GM19023 (cell line): ENCODE measurements at regions not wholly inside any gene's neighbourhood (a gene's known extent, or its start where the extent isn't known, plus 50 kb on each side); places are given as distances from the start of the nearest gene placed in this dataset.
"Not testable (repeated sequence)": the region's sequence is repeated elsewhere in the genome, so short reads cannot be mapped to it uniquely, and the experiment has no call there.

Source experiments
- ATAC-seq: cut with Tn5 transposase; IDR thresholded peaks from one replicate; pipeline ENCODE4 v1.9.1; 2021; ENCODE audit warnings: mild to moderate bottlenecking, moderate library complexity; ENCODE audit not compliant: unreplicated experiment

DNA sequence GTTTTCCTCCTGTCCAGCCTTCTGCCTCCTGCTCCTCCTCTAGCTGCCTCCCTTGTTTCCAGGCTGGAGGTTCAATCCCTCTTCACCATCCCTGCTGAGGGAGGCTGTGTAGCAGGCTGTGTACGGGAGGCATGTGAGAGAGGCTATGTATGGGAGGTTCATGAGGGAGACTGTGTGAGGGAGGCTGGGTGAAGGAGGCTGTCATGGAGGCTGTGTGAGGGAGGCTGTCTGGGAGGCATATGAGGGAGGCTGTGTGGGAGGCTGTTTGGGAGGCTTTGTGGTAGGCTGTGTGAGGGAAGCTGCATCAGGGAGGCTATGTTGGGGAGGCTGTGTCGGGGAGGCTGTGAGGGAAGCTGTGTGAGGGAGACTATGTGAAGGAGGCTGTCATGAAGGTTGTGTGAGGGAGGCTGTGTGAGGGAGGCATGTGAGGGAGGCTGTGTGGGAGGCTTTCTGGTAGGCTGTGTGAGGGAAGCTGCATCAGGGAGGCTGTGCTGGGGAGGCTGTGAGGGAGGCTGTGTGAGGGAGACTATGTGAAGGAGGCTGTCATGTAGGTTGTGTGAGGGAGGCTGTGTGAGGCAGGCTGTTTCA, 123.7 kb upstream of the RNF32 start:
- no peak for ATAC-seq

DNA sequence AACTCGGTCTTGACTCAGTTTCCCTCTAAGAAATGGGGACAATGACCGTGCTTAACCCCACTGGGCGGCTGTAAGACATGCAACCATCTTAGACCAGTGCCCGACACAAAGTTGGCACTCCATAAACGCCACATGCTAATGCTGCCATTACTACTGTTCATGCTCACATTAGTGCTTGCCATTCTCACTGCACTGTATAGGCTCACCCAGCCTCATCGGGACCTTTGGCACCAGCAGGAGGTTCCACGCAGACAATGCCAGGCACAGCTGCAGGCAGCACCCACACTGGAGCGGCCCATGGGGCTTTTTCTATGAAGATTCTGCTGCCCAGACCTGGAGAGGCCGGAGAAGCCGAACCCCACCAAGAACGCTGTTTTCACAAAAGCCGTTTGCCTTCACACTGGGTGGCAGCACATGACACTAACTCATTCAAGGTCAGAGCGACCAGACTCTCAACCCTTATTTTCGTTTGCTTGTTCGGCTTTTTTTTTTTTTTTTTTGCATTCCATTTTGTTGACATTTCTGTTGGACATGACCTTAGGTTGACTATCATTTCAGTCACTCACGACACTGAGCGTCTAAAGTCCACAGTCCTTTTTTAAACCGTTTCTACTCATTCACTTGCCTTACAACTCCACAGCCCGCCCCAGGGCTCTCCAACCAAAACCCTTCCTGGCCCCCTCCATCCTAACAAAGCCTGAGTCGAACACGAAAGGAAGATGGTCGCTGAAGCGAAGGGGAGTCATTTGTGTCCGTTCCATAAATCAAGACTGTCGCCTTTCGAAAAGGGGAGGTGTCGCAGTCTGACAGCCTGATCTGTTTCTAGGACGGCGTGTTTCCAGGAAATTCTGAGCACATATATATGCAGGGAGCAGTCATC, 124.4 kb upstream of the RNF32 start:
- no peak for ATAC-seq

DNA sequence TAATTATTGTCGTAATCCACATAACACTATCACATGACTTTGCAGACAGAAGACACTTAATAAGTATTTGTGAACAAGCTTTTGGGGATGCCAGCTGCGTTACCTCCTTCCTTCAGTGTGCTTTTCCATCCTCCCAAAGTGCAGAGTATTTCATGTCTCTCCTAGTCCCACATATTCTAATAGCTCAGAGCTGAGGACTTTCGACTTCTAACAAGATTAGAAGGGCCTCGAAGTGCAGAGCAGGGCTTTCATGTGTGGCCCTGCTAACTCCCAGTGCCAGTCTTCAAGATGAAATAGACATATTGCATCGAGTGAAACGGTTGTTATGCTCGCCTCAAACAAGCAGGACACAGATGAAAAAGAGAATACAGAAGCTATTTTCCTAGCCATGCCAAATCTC, 125.7 kb upstream of the RNF32 start:
- no peak for ATAC-seq

DNA sequence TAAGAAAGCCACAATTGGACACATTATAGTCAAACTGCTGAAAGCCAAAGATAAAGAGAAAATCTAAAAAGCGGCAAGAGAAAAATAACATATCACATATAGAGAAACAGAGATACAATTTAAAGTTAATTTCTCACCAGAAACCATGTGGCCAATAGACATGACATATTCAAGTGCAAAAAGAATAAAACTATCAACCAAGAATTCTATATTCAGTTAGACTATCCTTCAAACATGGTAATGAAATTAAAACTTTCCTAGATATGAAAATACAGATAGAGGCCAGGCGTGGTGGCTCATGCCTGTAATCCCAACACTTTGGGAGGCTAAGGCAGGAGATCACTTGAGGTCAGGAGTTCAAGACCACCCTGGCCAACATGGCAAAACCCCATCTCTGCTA, 129.1 kb upstream of the RNF32 start:
- ATAC-seq, result no peak

DNA sequence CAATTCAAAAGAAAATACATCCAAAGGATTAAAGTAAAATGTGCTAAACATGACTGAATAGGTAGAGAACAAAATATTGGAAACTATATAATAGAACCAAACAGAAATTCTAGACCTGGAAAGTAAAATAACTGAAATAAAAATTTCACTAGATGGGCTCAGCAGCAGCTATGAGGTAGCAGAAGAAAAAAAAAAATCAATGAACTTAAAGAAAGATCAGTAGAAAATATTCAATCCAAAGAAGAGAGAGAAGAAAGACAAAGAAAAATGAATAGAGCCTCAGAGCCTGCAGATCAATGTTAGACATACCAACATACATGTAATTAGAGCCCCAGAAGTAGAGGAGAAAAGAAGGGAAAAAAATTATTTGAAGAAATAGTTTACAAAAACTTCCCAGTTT, 129.6 kb upstream of the RNF32 start:
- no peak for ATAC-seq

DNA sequence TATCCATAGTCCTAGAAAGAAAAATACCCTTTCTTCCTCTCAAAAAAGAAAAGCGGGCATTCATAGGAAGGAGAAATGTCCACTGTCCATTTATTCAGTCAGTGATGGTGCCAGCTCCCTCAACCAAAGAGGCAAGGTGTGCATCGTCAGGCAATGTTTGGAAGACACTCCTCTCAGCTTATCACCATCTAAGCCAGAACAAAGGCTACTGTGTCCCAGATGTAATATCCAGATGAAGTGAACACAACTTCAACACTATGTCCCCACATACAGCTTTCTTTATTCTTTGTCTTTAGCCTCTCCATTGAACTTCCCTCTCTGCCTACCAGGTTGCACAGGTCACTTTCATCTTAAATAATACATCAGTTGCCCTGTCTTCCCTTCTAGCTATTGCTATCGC, 131.4 kb upstream of the RNF32 start:
- ATAC-seq, result no peak

DNA sequence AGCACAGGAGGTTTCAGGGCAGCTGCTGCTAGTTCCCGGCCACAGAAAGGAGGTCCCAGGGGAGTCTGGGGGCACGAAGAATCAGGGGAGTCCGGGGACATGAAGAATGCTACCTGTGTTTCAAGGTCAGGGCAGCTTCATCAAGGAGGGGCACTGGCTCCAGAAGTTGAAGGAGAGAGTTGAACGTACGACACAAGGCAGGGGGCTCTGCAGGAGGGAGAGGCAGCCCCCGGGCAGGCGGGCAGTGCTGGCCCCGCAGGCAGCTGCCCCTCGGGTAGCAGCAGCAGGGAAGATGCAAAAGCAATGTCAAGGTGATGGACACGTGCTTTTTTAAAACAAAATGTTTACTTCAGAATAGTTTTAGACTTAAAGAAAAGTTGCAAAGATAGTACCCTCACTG, 134.7 kb upstream of the RNF32 start:
- ATAC-seq, result no peak

DNA sequence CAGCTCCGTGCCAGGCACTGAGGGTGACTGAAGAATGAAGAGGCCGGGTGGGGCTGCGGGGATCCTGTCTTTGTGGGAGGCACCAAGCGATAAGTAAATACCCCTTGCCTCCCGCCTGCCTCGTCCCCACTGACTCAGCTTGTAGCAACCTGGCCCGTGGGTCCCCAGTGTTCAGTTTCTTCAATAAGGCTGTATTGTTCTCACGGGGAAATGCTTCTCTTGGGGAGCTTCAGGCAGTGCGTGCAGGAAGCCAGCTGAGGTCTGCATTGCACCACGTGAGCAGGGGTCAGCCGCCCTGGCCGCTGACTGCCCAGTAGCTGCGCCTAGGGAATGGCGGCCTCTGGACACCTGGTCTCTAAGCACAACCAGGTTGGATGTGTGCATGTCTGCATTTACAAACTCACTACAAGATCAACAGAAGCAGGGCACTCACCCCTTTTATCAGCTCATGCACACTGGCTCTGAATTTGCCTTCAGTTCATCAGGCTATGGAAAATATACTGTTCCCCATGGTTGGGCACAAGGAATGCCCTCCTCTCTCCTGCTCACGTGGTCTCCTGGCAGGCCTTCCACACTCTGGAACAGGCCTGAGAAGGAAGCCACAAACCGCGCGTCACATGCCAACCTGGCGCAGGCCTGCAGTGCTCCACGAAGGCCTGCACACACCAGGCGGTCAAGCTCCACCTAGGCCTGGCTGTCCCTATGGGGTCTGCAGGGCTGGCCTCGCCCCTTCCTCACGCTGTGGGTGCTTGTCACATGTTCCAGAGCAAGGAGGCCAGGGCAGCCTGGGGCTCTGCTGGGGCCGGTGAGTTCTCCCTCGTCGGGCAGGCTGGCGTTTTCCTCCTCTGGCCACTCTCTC, 135.7 kb upstream of the RNF32 start:
- ATAC-seq, result no peak

DNA sequence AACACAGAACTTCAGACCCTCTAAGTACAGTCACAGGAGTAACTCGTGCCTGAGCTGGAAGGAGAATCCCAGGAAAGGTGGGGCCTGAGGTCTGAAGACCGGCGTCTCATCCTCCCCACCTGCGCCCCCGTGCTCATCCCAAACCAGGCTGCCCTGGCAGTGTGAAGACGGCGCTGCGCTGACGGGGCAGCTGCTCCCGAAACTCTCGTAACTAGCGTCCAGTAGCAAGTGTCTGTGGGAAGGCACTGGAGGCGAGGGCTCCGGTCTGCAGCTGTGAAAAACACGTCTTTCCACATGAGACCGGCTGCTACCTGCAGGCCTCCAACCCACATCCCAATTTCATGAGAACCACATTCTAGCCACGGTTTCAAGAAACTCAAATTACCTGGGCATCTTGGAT, 136.6 kb upstream of the RNF32 start:
- no peak for ATAC-seq

DNA sequence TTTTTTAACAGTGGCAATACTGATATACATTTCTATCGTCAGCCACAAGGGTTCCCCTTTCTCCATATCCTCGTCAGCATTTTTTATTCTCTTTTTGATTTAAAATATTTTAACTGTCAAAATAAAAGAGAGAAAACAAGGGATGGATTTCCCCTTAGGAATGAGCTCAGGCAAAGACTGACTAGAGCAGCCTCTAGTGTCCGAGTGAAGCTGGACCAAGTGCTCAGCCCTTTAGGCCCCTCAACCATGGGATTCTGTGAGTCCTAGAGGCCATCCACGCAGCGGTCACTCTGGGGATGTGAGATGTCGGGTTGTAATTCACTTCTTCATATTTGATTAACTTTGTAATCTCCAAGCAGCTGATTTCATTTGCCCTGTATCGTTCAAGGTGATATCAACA, 137.4 kb upstream of the RNF32 start:
- ATAC-seq, result no peak

DNA sequence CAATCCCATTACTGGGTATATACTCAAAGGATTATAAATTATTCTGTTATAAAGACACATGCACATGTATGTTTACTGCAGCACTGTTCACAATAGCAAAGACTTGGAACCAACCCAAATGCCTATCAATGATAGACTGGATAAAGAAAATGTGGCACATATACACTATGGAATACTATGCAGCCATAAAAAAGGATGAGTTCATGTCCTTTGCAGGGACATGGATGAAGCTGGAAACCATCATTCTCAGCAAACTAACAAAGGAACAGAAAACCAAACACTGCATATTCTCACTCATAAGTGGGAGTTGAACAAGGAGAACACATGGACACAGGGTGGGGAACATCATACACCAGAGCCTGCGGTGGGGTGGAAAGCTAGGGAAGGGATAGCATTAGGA, 138.8 kb upstream of the RNF32 start:
- ATAC-seq, result not testable (repeated sequence)

DNA sequence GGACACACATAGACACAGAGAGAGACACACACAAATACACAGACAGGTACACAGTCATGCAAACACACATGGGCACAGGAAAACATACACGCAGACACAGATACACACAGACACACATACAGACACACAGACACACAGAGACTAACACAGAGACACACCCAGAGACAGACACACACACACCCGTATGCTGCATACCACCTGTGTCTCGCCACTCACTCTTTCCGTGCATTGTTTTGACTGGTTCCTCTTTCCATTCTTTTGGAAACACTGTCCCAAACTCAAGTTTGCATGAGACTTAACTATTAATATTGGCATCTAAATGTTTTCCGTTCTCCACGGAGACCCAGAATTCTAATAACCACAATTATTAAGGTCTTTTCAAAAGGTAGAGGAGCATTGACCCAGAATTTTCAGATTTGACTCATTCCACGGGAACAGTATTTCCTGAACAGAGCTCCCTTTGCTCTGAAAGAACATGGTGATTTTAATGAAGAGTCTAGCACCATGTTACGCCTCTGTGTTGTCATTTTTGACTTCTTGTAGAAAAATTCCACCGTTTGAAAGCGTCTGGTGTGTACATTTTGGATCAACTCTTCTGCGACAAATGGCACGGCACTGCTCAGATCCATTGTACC, 141.2 kb upstream of the RNF32 start:
- no peak for ATAC-seq

DNA sequence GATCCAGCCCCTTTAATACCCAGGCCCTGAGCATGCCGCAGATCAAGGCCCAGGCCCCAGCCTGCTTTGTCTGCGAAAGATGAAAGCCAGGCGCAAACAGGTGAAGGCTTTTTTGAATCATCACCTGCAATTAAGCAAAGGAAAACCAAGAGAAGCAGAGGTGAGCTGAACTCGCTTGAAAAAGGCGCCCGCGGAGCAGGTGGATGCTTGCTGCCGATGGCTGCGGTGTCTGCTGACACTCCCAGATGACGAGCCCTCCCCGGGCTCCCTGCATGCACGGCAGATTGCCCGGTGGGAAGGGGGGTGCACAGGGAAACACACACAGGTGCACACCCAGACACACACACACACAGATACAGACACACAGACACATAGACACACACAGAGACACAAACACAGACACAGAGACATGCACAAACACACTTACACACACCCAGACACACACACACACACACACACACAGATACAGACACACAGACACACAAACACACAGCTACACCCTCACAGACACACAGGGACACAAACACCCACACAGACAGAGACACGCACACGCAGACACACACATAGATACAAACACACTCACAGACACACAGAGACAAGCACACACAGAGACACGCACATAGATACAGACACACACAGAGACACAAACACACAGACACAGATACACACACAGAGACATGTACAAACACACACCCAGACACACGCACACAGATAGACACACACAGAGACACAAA, 142.6 kb upstream of the RNF32 start:
- no peak for ATAC-seq

DNA sequence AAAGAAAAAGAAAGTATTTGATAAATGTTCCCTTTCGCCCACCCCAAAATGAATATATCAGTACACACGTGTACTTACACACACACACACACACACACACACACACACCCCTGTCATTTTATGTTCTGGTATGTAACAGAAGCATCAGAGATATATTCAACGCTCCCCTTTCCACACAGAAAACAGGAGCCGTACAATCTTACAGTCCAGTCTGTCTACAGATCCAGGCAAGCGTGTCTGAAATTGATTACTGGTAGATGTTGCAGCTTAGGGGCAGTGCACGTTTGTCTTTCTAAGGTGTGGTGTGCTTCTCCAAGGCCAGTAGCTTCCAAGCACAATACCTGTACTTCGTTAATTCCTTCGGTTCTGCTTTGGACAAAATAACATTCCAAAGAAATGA, 143.7 kb upstream of the RNF32 start:
- ATAC-seq, result no peak

DNA sequence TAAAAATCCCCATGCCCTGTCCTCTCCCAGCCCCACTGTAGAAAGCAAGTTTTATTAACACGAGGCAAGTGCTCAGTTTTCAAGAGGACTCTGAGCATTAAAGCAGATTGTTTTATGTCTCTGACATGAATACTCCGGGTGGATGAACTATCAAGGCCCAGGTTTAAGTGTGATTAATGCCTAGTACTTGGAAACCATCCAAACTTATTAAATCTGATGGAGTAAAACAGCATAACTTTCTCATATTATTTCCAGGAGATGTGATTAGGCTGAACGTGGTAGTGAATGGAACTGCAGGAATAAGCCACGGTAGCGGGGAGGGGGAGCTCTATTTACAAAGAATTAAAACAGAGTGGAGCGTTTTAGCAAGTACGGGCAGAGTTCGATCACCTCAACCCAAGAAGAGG, 144.2 kb upstream of the RNF32 start:
- ATAC-seq, result no peak

DNA sequence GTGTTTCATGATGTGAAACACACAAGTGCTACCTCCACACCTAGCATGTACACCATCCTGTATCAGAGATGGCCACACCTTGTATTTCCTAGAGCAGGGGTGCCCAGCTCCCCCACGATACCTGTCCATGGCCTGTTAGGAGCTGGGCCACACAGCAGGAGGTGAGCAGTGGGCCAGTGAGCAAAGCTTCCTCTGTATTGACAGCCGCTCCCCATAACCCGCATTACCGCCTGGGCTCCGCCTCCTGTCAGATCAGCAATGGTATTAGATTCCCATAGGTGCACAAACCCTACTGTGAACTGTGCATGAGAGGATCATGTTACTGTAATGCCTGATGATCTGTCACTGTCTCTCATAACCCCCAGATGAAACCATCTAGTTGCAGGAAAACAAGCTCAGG, 145.6 kb upstream of the RNF32 start:
- ATAC-seq, result no peak

DNA sequence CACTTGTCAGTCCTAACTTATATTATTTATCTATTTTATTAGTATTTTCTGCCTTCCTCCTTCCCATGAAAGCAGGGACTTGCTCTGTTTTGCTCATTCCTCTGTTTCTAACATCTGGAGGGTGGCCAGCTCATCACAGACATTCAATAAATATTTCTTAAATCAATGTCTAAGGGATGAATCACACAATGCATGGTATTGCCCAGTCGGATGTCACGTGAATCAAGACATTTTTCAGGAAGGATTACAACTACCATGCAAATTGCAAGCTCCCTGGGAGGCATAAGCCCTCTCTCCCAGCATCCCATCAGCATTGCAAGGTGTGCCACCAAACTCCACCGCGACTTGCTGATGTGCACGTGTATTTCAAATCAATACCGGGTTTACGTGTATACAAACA, 146.6 kb upstream of the RNF32 start:
- no peak for ATAC-seq

DNA sequence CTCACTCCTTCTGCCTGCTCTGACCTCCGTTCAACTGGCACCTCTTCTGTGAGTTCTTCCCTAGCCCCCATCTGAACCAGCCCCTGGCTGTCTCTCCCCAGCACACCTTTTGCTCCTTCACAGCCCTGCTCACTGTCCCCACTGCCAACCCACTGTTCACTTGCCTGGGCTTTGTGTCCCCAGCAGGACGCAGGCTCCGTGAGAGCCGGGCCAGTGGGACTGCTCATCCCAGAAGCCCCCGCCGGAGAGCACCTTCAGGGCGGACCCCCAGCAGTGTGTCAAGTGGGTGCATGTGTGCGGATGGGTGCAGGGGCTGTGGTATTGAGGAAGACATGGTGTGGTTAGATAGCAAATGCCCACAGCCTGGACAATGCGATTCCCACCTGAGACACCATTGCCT, 148.4 kb upstream of the RNF32 start:
- no peak for ATAC-seq

DNA sequence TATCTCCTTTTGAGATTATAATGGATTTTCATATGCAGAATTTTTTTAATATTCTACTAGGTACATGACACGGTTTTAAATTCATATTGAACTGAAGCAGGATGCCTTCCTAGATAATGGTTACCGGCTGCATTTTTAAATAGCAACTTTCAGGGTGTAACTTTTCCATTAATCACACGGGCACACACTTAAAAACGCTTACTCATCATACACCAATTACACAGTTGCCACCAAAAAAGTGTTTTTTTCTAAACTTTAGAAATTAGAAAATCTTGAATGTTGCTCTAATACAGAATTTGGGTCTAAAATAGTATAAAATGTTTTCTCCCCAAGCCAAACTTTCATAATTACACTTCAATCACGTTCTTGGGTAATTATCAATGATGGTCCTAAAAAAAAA, 149.1 kb upstream of the RNF32 start:
- no peak for ATAC-seq

DNA sequence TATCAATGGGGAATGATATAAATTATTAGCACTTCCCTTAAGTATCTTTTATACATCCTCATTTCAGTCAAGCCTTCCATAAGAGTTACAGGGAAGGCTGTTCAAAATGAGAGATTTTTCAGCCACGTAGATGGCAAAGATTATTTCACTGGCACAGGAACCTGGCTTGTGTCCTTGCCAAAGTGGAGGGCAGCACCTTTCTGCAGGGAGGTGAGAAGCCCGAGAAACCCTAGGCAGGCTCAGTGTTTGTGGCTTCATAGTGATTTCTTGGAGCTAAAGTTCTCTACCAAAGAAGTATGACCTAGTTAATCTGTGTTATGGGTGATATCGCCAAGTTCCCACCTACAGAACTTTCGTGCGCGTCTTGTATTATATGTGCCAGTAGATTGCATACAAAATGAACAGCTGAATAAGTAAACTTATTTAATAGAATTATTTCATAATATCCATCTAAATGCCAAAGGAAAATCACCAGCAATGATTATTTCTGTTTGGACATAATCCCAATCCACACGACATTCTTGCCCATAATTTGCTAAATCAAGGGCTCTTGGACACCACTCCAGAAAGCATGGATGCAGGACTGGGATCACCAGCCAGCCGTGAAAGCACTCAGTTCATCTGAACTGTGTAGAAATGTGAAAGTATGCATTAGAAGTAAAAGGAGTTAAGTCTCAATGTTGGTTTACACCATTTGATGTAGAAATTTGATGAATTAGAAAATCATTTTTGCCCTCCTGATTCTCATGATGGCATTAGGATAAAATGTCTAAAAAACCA, 150.4 kb upstream of the RNF32 start:
- ATAC-seq, result no peak
